MM.1S (cell line): ENCODE measurements at regions not wholly inside any gene's neighbourhood (a gene's known extent, or its start where the extent isn't known, plus 50 kb on each side); places are given as distances from the start of the nearest gene placed in this dataset.

Experiments
- DNase-seq: peaks from one replicate; pipeline ENCODE4 v3.0.0-alpha.2; 2015
- H2AFZ ChIP-seq: fragments of 300-600 bp; sonication (generic); 2 replicates; pipeline ENCODE4 v1.6.0; 2016; ENCODE audit warnings: antibody characterized with exemption, low read length
- H3F3A ChIP-seq: fragments of 300-600 bp; sonication (generic); 2 replicates; pipeline ENCODE4 v1.6.1; 2016; ENCODE audit warnings: mild to moderate bottlenecking, antibody characterized with exemption, low read length, moderate library complexity, mixed read lengths; ENCODE audit not compliant: insufficient read depth
- H3K27ac ChIP-seq: fragments of 300-600 bp; sonication (generic); 2 replicates; pipeline ENCODE4 v1.5.1; 2016; ENCODE audit warnings: mild to moderate bottlenecking, low read length
- H3K27me3 ChIP-seq: fragments of 300-600 bp; sonication (generic); replicated peaks from 2 replicates; pipeline ENCODE4 v1.6.0; 2016; ENCODE audit warnings: low read length; ENCODE audit not compliant: insufficient read depth
- H3K36me3 ChIP-seq: fragments of 300-600 bp; sonication (generic); replicated peaks from 2 replicates; pipeline ENCODE4 v1.6.1; 2016; ENCODE audit warnings: mild to moderate bottlenecking, low read length, mixed read lengths; ENCODE audit not compliant: insufficient read depth
- H3K4me1 ChIP-seq: fragments of 300-600 bp; sonication (generic); 2 replicates; pipeline ENCODE4 v1.6.1; 2016; ENCODE audit warnings: low read length, mixed read lengths
- H3K4me2 ChIP-seq: fragments of 300-600 bp; sonication (generic); 2 replicates; pipeline ENCODE4 v1.6.0; 2016; ENCODE audit warnings: low read depth, low read length
- H3K4me3 ChIP-seq: fragments of 300-600 bp; sonication (generic); 2 replicates; pipeline ENCODE4 v1.5.1; 2016; ENCODE audit warnings: low read length, mixed read lengths
- H3K79me2 ChIP-seq: fragments of 300-600 bp; sonication (generic); 2 replicates; pipeline ENCODE4 v1.6.1; 2016; ENCODE audit warnings: mixed run types, low read length, mixed read lengths
- H3K9ac ChIP-seq: fragments of 300-600 bp; sonication (generic); 2 replicates; pipeline ENCODE4 v1.6.1; 2016; ENCODE audit warnings: low read length, mixed read lengths
- H3K9me2 ChIP-seq: fragments of 300-600 bp; sonication (generic); replicated peaks from 2 replicates; pipeline ENCODE4 v1.6.1; 2016; ENCODE audit warnings: mild to moderate bottlenecking, low read length, mixed read lengths; ENCODE audit not compliant: insufficient read depth
- H3K9me3 ChIP-seq: fragments of 300-600 bp; sonication (generic); replicated peaks from 2 replicates; pipeline ENCODE4 v1.6.1; 2016; ENCODE audit warnings: mild to moderate bottlenecking, low read length, mixed read lengths; ENCODE audit not compliant: insufficient read depth
- H4K20me1 ChIP-seq: fragments of 300-600 bp; sonication (generic); 2 replicates; pipeline ENCODE4 v1.6.1; 2016; ENCODE audit warnings: mild to moderate bottlenecking, low read length, moderate library complexity, mixed read lengths; ENCODE audit not compliant: insufficient read depth
- EZH2 ChIP-seq: fragments of 300-600 bp; sonication (generic); optimal IDR thresholded peaks from 2 replicates; pipeline ENCODE3; 2017; ENCODE audit warnings: low read depth, mild to moderate bottlenecking, antibody characterized with exemption, low read length, mixed read lengths
- EZH2phosphoT487 ChIP-seq: fragments of 300-600 bp; sonication (generic); IDR thresholded peaks from 2 replicates; pipeline ENCODE4 v1.6.1; 2018; ENCODE audit warnings: antibody characterized with exemption, low read length
- TF ChIP-seq, protein P1 (sequence below): fragments of 300-600 bp; sonication (generic); IDR thresholded peaks from 2 replicates; pipeline ENCODE4 v1.5.1; 2016; ENCODE audit warnings: antibody characterized with exemption, low read length, mixed read lengths

DNA sequence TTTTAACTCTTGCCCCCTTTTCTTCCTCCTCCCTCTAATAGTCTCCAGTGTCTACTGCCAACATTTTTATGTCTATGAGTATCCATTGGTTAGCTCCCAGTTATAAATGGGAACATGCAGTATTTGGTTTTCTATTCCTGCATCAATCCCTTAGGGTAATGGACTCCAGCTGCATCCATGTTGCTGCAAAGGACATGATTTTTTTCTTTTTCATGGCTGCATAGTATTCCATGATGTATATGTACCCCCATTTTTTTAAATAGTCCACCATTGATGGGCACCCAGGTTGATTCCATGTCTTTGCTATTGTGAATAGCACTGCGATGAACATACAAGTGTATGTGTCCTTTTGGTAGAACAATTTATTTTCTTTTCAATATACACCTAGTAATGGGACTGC, 993.7 kb downstream of the EFNA5 start:
- TF ChIP-seq EZH2 (no peak), EZH2phosphoT487 (no peak)
- TF ChIP-seq, protein P1, sequence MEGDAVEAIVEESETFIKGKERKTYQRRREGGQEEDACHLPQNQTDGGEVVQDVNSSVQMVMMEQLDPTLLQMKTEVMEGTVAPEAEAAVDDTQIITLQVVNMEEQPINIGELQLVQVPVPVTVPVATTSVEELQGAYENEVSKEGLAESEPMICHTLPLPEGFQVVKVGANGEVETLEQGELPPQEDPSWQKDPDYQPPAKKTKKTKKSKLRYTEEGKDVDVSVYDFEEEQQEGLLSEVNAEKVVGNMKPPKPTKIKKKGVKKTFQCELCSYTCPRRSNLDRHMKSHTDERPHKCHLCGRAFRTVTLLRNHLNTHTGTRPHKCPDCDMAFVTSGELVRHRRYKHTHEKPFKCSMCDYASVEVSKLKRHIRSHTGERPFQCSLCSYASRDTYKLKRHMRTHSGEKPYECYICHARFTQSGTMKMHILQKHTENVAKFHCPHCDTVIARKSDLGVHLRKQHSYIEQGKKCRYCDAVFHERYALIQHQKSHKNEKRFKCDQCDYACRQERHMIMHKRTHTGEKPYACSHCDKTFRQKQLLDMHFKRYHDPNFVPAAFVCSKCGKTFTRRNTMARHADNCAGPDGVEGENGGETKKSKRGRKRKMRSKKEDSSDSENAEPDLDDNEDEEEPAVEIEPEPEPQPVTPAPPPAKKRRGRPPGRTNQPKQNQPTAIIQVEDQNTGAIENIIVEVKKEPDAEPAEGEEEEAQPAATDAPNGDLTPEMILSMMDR: no peak
- Histone ChIP-seq H3K9me2 (no peaks in the 10 kb centered on the region), H3K36me3 (no peaks in the 10 kb centered on the region)

DNA sequence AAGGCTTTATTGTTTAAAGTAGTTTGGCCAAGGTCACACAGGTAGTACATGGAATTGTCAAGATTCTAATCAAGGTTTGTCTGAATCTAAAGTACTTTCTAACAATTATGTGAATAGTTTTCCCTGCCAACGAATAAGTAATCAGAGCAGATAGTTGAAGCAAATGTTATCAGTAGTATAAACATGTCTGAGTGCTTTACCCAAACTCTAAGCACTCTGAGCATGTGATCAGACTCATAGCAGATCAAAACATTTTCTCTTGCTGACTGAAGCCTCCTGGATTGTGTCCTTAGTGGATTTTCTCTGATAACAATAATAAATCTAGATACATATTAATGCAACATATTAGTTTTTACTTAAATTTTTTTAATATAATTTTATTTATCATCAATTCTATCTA, 995.0 kb downstream of the EFNA5 start:
- Histone ChIP-seq H3K27me3 (no peaks in the 10 kb centered on the region), H3F3A (0 out of 2 replicates have a peak, but pooled peaks cover 4% of the 10 kb centered on the region), H3K4me2 (no peak overlapping the region), H3K4me3 (no peak overlapping the region), H3K79me2 (no peaks in the 10 kb centered on the region), H3K9me3 (no peaks in the 10 kb centered on the region), H2AFZ (no peak overlapping the region), H3K9ac (no peak overlapping the region), H4K20me1 (no peaks in the 10 kb centered on the region), H3K36me3 (no peaks in the 10 kb centered on the region), H3K27ac (no peak overlapping the region), H3K9me2 (no peaks in the 10 kb centered on the region), H3K4me1 (peaks cover 9% of the 10 kb centered on the region)
- no peak for DNase-seq
- no peak for TF ChIP-seq EZH2

More for the DNA sequence above, 993.7 kb downstream of the EFNA5 start:
- 0 out of 2 replicates have a peak, but pooled peaks cover 4% of the 10 kb centered on the region for H3F3A ChIP-seq
- H3K79me2 ChIP-seq: no peaks in the 10 kb centered on the region
- H2AFZ ChIP-seq: no peak overlapping the region
- DNase-seq: no peak
- no peak overlapping the region for H3K4me2 ChIP-seq
- H3K27me3 ChIP-seq: no peaks in the 10 kb centered on the region
- H3K27ac ChIP-seq: no peak overlapping the region
- H3K4me3 ChIP-seq: no peak overlapping the region
- no peaks in the 10 kb centered on the region for H4K20me1 ChIP-seq
- H3K9me3 ChIP-seq: no peaks in the 10 kb centered on the region
- peaks cover 16% of the 10 kb centered on the region for H3K4me1 ChIP-seq
- H3K9ac ChIP-seq: no peak overlapping the region

DNA sequence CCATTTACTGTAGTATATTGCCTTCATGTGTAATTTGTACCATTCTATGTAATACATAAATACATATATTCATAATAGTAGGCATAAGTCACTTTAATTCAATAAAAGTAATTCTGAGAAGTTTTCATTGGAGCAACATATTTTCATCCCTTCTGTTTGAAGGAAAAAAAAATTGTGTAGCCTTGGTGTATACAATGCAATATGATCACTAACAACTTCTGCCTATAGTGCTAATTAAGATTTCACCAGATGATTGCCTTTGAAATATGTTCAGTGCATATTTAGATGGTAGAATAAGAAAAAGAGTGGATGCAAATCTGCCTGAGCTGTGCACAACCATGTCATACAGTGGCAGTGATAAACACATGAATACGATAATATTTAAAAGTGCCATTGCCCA, 996.8 kb downstream of the EFNA5 start:
- Histone ChIP-seq H3K79me2 (no peaks in the 10 kb centered on the region), H3K4me3 (no peak overlapping the region), H3K27me3 (no peaks in the 10 kb centered on the region), H3K27ac (no peak overlapping the region), H3F3A (no peaks in the 10 kb centered on the region), H4K20me1 (no peaks in the 10 kb centered on the region), H3K36me3 (no peaks in the 10 kb centered on the region), H3K9me2 (no peaks in the 10 kb centered on the region), H3K4me2 (no peak overlapping the region), H3K9ac (no peak overlapping the region), H2AFZ (no peak overlapping the region), H3K4me1 (no peaks in the 10 kb centered on the region), H3K9me3 (no peaks in the 10 kb centered on the region)
- TF ChIP-seq, protein P1: no peak
- TF ChIP-seq EZH2 (no peak), EZH2phosphoT487 (no peak)
- no peak for DNase-seq

DNA sequence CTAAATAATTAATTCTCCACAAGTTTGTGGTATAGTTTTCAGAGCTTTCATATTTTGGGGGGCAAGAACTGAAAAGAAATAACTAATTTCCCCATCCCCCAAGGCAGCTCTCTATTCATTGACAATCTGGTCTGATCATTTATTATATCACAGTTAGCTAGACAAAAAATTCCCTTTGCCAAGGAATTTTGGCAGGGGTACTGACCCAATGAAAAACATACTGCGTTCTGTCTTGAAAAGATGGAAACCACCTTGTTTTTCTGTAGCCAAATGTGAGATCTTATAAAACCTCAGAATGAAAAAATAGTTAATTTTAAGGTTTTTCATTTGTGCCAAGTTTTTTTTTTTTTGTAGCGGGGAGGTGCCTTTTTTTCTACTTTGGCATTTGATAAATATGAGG, 1008.9 kb downstream of the EFNA5 start:
- no peak overlapping the region for H3K9ac ChIP-seq
- H3F3A ChIP-seq: no peaks in the 10 kb centered on the region
- no peaks in the 10 kb centered on the region for H3K9me2 ChIP-seq
- no peak for DNase-seq
- H3K4me2 ChIP-seq: no peak overlapping the region
- no peak overlapping the region for H3K4me3 ChIP-seq
- TF ChIP-seq, protein P1: no peak
- TF ChIP-seq EZH2 (no peak), EZH2phosphoT487 (no peak)
- no peak overlapping the region for H2AFZ ChIP-seq
- H4K20me1 ChIP-seq: no peaks in the 10 kb centered on the region
- H3K79me2 ChIP-seq: no peaks in the 10 kb centered on the region
- no peaks in the 10 kb centered on the region for H3K9me3 ChIP-seq
- no peak overlapping the region for H3K27ac ChIP-seq
- H3K27me3 ChIP-seq: no peaks in the 10 kb centered on the region
- H3K36me3 ChIP-seq: no peaks in the 10 kb centered on the region
- no peaks in the 10 kb centered on the region for H3K4me1 ChIP-seq
